Esophagus muscularis mucosa (tissue), 4 donors: ENCODE measurements at regions not wholly inside any gene's neighbourhood (a gene's known extent, or its start where the extent isn't known, plus 50 kb on each side); places are given as distances from the start of the nearest gene placed in this dataset.

ENCODE experiments used
- CTCF ChIP-seq, 3 experiments: fragments of 200-600 bp in 2 of 3; fragments of 450-650 bp in 1 of 3; sonication (generic) in 2 of 3; IDR thresholded peaks; one replicate each; pipeline ENCODE4 v1.5.1; 2017 to 2019; ENCODE audit warnings: antibody characterized with exemption in 3 of 3, mild to moderate bottlenecking in 2 of 3, moderate library complexity in 1 of 3
- EP300 ChIP-seq: sonication (generic); formaldehyde crosslinking; IDR thresholded peaks from one replicate; pipeline ENCODE4 v1.6.1; 2017; ENCODE audit warnings: antibody characterized with exemption
- POLR2A ChIP-seq: fragments of 450-650 bp; IDR thresholded peaks from one replicate; pipeline ENCODE4 v1.6.1; 2017; ENCODE audit warnings: antibody characterized with exemption, moderate library complexity, mild to moderate bottlenecking, low read depth
- POLR2AphosphoS5 ChIP-seq, 2 donors: sonication (generic); formaldehyde crosslinking; IDR thresholded peaks; one replicate each; pipeline ENCODE4 v1.6.1; 2017; ENCODE audit warnings: antibody characterized with exemption in 2 of 2

- TF ChIP-seq POLR2A (no peak), CTCF (IDR thresholded peaks at IDR 0.05) (no peak), EP300 (no peak), POLR2AphosphoS5 (IDR thresholded peaks at IDR 0.05) (no peak)
Observed at GRCh38 chrX:9122519-9123245, 88.8 kb upstream of the FAM9B start.
